ENCODE measurements at regions not wholly inside any gene's neighbourhood (a gene's known extent, or its start where the extent isn't known, plus 50 kb on each side); places are given as distances from the start of the nearest gene placed in this dataset.

DNA sequence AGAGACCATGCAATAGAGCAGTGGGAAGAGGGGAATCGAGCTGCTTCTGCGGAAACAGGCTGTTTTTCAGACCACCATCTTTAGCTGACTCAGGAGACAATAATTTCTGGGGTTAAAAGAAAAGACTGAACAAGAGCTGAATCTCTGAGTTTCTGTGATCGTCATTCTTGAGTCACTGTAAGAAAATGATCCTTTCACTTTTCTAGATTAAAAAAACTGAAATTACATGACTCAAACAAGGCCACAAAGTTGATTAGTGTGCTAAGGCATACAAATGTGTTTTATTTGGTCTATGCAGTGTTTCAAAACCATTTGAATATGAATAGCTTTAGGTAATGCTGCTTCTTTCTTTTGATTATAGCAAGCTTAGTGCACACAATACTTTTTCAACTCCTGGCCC, 194.4 kb upstream of the RPL34 start:
- TF ChIP-seq GATA3 (IDR thresholded peaks at IDR 0.05; ENCODE audit: low read depth, low read length) (no peak), GATA2 (IDR thresholded peaks at IDR 0.05; ENCODE audit: low read depth, low read length) (no peak)

GRCh38 chr4:108417923-108418322, 202.5 kb upstream of the RPL34 start:
- TF ChIP-seq GATA2 (IDR thresholded peaks at IDR 0.05; ENCODE audit: low read depth, low read length) (no peak), GATA3 (IDR thresholded peaks at IDR 0.05; ENCODE audit: low read depth, low read length) (no peak)

DNA sequence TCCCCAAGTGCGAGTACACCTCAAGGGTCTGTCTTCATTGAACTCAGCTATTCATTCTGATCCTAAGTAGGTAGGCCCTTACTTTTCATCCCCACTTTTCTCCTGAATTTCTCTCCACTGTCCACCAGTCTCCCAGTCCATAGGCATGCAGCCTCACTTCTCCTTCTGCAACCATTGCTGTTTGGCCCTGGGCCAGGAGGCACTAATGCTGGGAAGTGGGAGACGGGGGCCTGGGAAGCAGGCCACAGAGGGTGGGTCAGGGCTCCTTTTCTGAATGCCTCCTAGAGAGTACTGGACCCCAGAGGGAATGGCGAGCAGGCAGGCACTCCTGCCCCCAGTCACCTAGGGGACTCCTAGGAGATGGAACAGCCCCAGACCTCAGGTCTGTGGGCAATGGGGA, 203.5 kb upstream of the RPL34 start:
- TF ChIP-seq GATA2 (IDR thresholded peaks at IDR 0.05; ENCODE audit: low read depth, low read length) (no peak), GATA3 (IDR thresholded peaks at IDR 0.05; ENCODE audit: low read depth, low read length) (no peak)

DNA sequence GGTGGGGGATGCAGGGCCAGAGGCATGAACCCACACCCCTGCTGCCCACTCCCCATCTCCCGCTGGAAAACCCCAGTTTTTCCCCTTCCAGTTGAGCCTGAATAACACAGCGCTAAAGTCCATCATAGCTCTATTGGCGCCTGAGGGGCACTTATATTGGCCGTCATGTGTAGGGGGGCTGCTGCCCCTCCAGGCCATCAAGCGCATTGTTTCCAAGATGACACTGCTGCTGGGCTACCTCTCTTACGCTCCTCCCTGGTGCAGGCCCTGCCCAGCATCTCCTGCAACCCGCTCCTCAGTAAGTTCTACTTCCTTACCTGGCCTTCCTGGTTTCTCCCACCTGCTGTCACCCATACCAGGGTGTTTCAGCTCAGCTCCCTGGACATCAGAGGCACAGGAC, 205.0 kb upstream of the RPL34 start:
- TF ChIP-seq GATA3 (IDR thresholded peaks at IDR 0.05; ENCODE audit: low read depth, low read length) (no peak), GATA2 (IDR thresholded peaks at IDR 0.05; ENCODE audit: low read depth, low read length) (no peak)

- TF ChIP-seq GATA3 (IDR thresholded peaks at IDR 0.05; ENCODE audit: low read depth, low read length) (no peak), GATA2 (IDR thresholded peaks at IDR 0.05; ENCODE audit: low read depth, low read length) (no peak)
These were observed 208.5 kb upstream of the RPL34 start for GRCh38 chr4:108411836-108412235.

DNA sequence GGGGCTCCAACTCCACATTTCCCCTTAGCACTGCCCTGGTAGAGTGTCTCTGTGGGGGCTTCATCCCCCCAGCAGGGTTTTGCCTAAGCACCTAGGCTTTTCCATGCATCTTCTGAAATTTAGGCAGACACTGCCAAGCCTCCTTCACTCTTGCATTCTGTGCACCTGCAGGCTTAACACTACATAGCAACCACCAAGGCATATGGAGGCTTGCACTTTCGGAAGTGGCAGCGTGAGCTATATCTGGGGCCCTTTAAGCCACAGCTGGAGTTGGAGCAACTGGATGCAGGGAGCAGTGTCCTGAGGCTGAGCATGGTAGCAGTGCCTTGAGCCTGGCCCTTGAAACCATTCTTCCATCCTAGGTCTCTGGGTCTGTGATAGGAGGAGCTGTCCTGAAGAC, 214.8 kb upstream of the RPL34 start:
- TF ChIP-seq GATA2 (IDR thresholded peaks at IDR 0.05; ENCODE audit: low read depth, low read length) (no peak), GATA3 (IDR thresholded peaks at IDR 0.05; ENCODE audit: low read depth, low read length) (no peak)

DNA sequence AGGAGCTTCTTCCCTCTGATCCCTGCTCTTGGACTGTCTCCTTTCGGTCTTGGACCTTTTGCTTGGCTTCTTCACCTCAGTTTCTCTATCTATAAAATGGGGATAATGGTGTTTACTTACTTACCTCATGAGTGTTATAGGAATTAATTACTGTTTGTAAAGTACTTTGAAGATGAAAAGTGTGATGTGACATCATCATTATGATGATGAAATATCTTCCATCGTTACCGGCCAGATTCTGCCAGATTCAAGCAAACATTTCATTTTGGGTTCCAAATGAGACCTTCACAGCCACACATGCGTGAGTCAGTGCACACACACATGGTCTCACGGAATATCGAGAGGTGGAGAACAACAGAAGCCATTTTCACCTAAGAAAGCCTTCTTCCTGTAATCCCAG, 220.1 kb upstream of the RPL34 start:
- no peak for TF ChIP-seq GATA3 (IDR thresholded peaks at IDR 0.05; ENCODE audit: low read depth, low read length)
- no peak for TF ChIP-seq GATA2 (IDR thresholded peaks at IDR 0.05; ENCODE audit: low read depth, low read length)

- TF ChIP-seq GATA3 (IDR thresholded peaks at IDR 0.05; ENCODE audit: low read depth, low read length), result no peak
- TF ChIP-seq GATA2 (IDR thresholded peaks at IDR 0.05; ENCODE audit: low read depth, low read length), result no peak
These were observed 220.6 kb upstream of the RPL34 start for GRCh38 chr4:108399610-108400265.

DNA sequence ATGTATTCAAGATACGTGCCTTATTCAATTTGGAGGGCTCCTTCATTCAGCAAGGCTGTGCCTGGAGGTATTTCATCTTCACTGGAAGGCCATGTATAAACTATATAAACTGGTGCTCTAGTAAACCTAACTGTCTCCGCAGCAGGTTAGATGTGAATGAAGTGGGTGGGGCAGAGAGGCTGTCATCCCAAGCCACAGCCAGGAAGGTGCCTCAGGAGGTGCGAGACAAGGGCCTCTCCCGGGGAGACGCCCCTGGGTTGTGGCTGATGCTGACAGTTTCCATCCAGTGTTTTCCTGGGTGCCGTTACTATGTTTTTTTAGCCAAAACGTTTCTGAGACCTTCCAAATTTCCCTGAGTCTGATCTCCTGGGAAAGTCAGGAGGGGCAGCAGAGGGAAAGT, 221.5 kb upstream of the RPL34 start:
- TF ChIP-seq GATA2 (IDR thresholded peaks at IDR 0.05; ENCODE audit: low read depth, low read length), result no peak
- TF ChIP-seq GATA3 (IDR thresholded peaks at IDR 0.05; ENCODE audit: low read depth, low read length), result no peak

DNA sequence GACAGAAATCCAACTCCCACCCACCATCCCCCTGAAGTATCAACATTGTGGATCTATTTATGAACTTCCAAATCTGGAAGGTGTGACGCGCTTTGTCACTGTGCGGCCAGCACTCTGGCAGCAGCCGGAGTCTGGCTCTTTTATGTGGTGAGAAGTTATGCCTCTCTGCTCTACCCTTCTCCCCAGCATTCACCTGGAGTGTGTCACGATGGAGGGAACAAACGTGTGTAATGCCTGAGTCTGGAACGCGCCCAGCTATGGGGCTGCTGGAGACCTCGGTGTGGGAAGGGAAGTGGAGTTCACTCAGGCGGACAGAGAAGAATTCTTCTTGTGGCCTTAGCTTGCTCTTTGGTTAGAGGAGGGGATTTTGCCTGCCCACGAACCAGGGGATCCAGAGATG, 222.1 kb upstream of the RPL34 start:
- TF ChIP-seq GATA2 (IDR thresholded peaks at IDR 0.05; ENCODE audit: low read depth, low read length) (no peak), GATA3 (IDR thresholded peaks at IDR 0.05; ENCODE audit: low read depth, low read length) (no peak)

DNA sequence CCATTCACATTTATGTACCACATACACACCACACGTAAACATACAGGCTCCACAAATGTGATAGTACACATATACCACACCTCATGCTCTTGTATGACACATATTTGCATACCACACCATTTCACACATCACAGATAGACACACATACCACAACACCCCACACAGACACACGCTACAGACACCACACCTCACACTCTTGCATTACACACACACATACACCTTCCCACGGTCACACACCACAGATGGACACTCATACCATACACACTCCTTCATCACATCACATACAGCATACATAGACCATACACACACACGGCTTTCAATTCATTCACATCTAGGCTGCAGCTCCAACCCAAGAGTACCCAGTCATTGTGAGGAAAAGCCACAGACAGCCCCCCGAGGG, 222.5 kb upstream of the RPL34 start:
- no peak for TF ChIP-seq GATA2 (IDR thresholded peaks at IDR 0.05; ENCODE audit: low read depth, low read length)
- no peak for TF ChIP-seq GATA3 (IDR thresholded peaks at IDR 0.05; ENCODE audit: low read depth, low read length)

GRCh38 chr4:108396900-108397497, 223.4 kb upstream of the RPL34 start:
- no peak for TF ChIP-seq GATA2 (IDR thresholded peaks at IDR 0.05; ENCODE audit: low read depth, low read length)
- TF ChIP-seq GATA3 (IDR thresholded peaks at IDR 0.05; ENCODE audit: low read depth, low read length), result no peak

DNA sequence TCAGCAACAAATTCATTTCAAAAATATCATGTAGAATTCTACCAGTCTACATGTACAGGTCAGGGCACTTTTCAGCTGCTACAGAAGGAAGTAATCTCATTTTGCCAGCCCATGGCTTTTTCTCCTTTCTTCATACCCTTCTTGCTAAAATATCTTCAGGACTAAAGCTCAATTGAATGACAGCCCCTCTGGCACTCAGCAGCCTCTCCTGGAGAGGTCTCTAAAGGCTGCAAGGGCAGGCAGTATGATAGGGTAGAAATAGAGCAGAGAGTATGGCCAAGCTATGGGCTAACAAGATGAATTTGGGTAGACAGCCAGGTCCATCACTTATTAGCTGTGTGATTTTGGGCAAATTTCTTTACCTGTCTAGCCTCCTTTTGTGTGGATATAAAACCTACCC, 224.6 kb upstream of the RPL34 start:
- no peak for TF ChIP-seq GATA2 (IDR thresholded peaks at IDR 0.05; ENCODE audit: low read depth, low read length)

- TF ChIP-seq GATA3 (IDR thresholded peaks at IDR 0.05; ENCODE audit: low read depth, low read length) (no peak), GATA2 (IDR thresholded peaks at IDR 0.05; ENCODE audit: low read depth, low read length) (no peak)
These were observed 225.2 kb upstream of the LEF1 start for GRCh38 chr4:108393890-108394472.

GRCh38 chr4:108391701-108392455, 223.1 kb upstream of the LEF1 start:
- TF ChIP-seq GATA3 (IDR thresholded peaks at IDR 0.05; ENCODE audit: low read depth, low read length) (no peak), GATA2 (IDR thresholded peaks at IDR 0.05; ENCODE audit: low read depth, low read length) (no peak)

All from SH-SY5Y (cell line).